RWPE2 (cell line): ENCODE measurements at regions not wholly inside any gene's neighbourhood (a gene's known extent, or its start where the extent isn't known, plus 50 kb on each side); places are given as distances from the start of the nearest gene placed in this dataset.
A peak's percentile ranks its signal among the peaks of the same experiment; 100 is the strongest.

ENCODE experiments used
- ATAC-seq: fragments of 200-7000 bp; cut with Tn5 transposase; 3 replicates; pipeline ENCODE4 v1.9.1; 2021; ENCODE audit warnings: low read depth
- DNase-seq: peaks from one replicate; pipeline ENCODE4 v3.0.0-alpha.2; 2020; ENCODE audit warnings: low spot score
- H3K27ac ChIP-seq: fragments of 450-650 bp; 2 replicates; pipeline ENCODE4 v1.5.1; 2017; ENCODE audit warnings: mild to moderate bottlenecking; ENCODE audit not compliant: poor library complexity, severe bottlenecking
- H3K27me3 ChIP-seq: fragments of 250-450 bp; sonication (Bioruptor Pico); 2 replicates; pipeline ENCODE4 v1.5.1; 2021; ENCODE audit warnings: mild to moderate bottlenecking, moderate library complexity; ENCODE audit not compliant: insufficient read depth, poor library complexity, severe bottlenecking
- H3K36me3 ChIP-seq: fragments of 250-450 bp; sonication (Bioruptor Pico); 2 replicates; pipeline ENCODE4 v1.5.1; 2020; ENCODE audit warnings: low read depth, mild to moderate bottlenecking, moderate library complexity
- H3K4me1 ChIP-seq: fragments of 250-450 bp; sonication (Bioruptor Pico); 2 replicates; pipeline ENCODE4 v1.5.1; 2021; ENCODE audit warnings: mild to moderate bottlenecking, moderate library complexity; ENCODE audit not compliant: insufficient read depth, poor library complexity, severe bottlenecking
- H3K4me3 ChIP-seq: fragments of 250-450 bp; sonication (Bioruptor Pico); 2 replicates; pipeline ENCODE4 v1.5.1; 2021; ENCODE audit warnings: mild to moderate bottlenecking, moderate library complexity; ENCODE audit not compliant: severe bottlenecking
- H3K9me3 ChIP-seq: fragments of 250-450 bp; sonication (Bioruptor Pico); 2 replicates; pipeline ENCODE4 v1.5.1; 2021; ENCODE audit warnings: mild to moderate bottlenecking, moderate library complexity; ENCODE audit not compliant: severe bottlenecking
- TF ChIP-seq, protein P1 (sequence below): fragments of 450-650 bp; IDR thresholded peaks from one replicate; pipeline ENCODE4 v1.5.1; 2017; ENCODE audit warnings: mild to moderate bottlenecking, moderate library complexity; ENCODE audit not compliant: poor library complexity, severe bottlenecking

DNA sequence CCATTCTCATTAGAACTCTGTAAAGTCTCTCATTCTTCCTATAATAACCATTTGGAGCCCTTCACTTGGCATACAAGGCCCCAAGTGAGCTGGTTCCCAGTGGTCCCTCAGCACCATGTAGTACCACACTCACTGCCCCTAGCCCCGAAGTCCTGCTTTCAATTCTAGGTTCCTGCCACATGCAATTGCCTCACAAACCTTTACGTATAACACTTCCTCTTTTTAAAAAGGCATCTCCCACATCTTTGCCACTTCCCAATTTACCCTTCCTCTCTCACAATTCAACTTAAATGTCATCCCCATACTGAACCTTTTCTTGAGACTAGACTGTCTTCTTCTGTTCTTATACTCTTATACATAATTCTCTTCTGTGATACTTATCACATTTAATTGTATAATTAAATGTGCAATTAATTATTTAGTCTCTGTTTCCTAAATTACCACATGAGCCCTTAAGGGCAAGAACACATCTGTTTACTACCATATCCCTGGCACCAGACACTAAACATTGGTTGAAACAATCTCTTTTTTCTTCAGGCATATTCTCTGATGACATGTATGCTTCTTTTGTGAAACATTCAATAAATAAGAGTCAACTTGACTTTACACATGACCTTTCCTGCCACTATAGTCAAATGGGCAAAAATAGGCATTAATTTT lies 304.0 kb downstream of the SPRY2 start:
- Histone ChIP-seq H3K9me3 (no peaks in the 10 kb centered on the region), H3K4me3 (no peak overlapping the region), H3K36me3 (no peaks in the 10 kb centered on the region), H3K27me3 (no peaks in the 10 kb centered on the region), H3K4me1 (peaks cover 30% of the 10 kb centered on the region), H3K27ac (peak overlapping the region; percentile 63)
- TF ChIP-seq, protein P1, sequence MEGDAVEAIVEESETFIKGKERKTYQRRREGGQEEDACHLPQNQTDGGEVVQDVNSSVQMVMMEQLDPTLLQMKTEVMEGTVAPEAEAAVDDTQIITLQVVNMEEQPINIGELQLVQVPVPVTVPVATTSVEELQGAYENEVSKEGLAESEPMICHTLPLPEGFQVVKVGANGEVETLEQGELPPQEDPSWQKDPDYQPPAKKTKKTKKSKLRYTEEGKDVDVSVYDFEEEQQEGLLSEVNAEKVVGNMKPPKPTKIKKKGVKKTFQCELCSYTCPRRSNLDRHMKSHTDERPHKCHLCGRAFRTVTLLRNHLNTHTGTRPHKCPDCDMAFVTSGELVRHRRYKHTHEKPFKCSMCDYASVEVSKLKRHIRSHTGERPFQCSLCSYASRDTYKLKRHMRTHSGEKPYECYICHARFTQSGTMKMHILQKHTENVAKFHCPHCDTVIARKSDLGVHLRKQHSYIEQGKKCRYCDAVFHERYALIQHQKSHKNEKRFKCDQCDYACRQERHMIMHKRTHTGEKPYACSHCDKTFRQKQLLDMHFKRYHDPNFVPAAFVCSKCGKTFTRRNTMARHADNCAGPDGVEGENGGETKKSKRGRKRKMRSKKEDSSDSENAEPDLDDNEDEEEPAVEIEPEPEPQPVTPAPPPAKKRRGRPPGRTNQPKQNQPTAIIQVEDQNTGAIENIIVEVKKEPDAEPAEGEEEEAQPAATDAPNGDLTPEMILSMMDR: no peak
- ATAC-seq: no peak
- DNase-seq: no peak

DNA sequence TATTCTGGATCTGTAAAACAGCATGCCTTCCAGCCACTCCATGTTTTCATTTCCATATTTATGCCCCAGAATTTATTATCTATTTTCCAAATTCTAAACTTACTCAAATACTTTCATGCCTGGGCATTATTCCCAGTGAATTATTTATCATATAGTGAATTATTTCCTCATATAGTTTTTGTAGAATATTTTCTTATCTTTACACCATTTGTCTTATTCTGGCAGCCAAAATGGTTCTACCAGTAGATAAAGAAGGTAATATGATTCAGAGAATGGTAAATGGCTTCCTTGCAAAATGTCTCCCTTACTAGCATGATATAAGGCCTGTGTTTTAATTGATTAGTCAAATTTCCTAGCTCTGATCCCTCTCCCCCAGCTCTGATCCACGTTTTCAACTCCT lies 305.8 kb downstream of the SPRY2 start:
- Histone ChIP-seq H3K4me3 (no peak overlapping the region), H3K27me3 (no peaks in the 10 kb centered on the region), H3K36me3 (no peaks in the 10 kb centered on the region), H3K4me1 (peaks cover 17% of the 10 kb centered on the region), H3K27ac (no peak overlapping the region), H3K9me3 (no peaks in the 10 kb centered on the region)
- ATAC-seq (no peak), DNase-seq (no peak)
- TF ChIP-seq, protein P1: no peak

DNA sequence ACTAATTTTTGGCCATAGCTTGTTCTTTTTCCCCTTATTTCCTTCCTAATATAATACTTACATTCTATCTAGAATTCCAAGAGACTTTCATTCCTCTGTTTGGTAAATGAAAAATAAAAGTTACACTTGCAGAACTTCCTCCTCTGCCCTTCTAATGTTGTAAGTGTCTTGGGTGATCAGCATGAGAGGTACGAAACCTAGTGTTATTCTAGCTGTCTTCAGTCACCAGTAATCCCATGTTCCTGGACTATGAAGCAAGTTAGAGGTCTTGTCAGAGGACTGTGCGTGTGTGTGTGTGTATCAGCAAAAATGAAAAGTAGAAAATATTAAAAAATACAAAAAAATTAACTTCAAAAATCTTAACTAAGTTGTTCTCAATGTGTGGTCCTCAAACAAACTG lies 307.0 kb downstream of the SPRY2 start:
- Histone ChIP-seq H3K27me3 (no peaks in the 10 kb centered on the region), H3K9me3 (no peaks in the 10 kb centered on the region), H3K36me3 (no peaks in the 10 kb centered on the region), H3K4me3 (no peak overlapping the region), H3K4me1 (peaks cover 13% of the 10 kb centered on the region), H3K27ac (no peak overlapping the region)
- ATAC-seq (no peak), DNase-seq (no peak)
- TF ChIP-seq, protein P1: no peak

DNA sequence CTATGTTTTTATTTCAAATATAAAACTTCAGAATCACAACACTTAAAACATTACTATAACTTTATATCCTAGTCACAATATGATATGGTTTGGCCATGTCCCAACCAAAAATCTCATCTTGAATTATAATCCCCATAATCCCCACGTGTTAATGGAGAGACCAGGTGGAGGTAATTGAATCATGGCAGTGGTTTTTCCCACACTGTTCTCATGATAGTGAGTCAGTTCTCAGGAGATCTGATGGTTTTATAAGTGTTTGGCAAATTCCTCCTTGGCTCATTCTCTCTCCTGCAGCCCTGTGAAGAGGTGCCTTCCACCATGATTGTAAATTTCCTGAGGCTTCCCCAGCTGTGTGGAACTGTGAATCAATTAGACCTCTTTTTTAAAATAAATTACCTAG lies 307.6 kb downstream of the SPRY2 start:
- ATAC-seq (no peak), DNase-seq (no peak)
- no peaks in the 10 kb centered on the region for H3K36me3 ChIP-seq
- TF ChIP-seq, protein P1: no peak
- no peaks in the 10 kb centered on the region for H3K9me3 ChIP-seq
- H3K4me3 ChIP-seq: no peak overlapping the region
- H3K27ac ChIP-seq: no peak overlapping the region
- H3K27me3 ChIP-seq: no peaks in the 10 kb centered on the region
- H3K4me1 ChIP-seq: peaks cover 13% of the 10 kb centered on the region

DNA sequence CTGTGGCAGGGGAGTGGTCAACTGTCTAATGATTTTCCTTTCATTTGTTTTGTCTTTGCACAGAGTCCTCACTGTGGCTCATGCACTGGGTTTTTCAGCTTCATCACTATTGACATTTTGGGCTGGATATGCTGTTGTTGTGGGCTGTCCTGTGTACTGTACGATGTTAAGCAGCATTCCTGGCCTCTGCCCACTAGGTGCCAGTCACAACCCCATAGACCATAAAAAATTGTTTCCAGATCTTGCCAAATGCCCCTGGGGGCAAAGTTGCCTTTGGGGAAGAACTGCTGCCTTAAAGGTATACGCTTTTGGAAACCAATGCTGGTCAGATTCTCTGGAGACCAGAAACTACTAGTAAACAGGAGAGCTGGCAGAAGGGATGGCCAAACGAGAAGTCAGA lies 310.4 kb downstream of the SPRY2 start:
- ATAC-seq (peak; percentile 89), DNase-seq (peak; percentile 41)
- Histone ChIP-seq H3K27me3 (no peaks in the 10 kb centered on the region), H3K27ac (no peak overlapping the region), H3K4me1 (no peaks in the 10 kb centered on the region), H3K36me3 (no peaks in the 10 kb centered on the region), H3K9me3 (no peaks in the 10 kb centered on the region), H3K4me3 (no peak overlapping the region)
- TF ChIP-seq, protein P1: peak; percentile 72
